ENCODE measurements at regions not wholly inside any gene's neighbourhood (a gene's known extent, or its start where the extent isn't known, plus 50 kb on each side); places are given as distances from the start of the nearest gene placed in this dataset.

- DNase-seq = no peak
Measured at GRCh38 chr6:120615238-120615637, 719.0 kb downstream of the TBC1D32 start.

- DNase-seq = no peak
Measured at GRCh38 chr6:120614723-120615122, 719.6 kb downstream of the TBC1D32 start.

- DNase-seq = no peak
Measured at GRCh38 chr6:120608826-120609225, 725.5 kb downstream of the TBC1D32 start.

GRCh38 chr6:120606743-120607142 is 727.5 kb downstream of the TBC1D32 start:
- no peak for DNase-seq

GRCh38 chr6:120604510-120604909 is 729.8 kb downstream of the TBC1D32 start:
- no peak for DNase-seq

- no peak for DNase-seq
Measured at GRCh38 chr6:120590611-120591010, 743.7 kb downstream of the TBC1D32 start.

- no peak for DNase-seq
Measured at GRCh38 chr6:120588424-120588823, 745.9 kb downstream of the TBC1D32 start.

GRCh38 chr6:120587381-120587780 is 746.9 kb downstream of the TBC1D32 start:
- DNase-seq = no peak

GRCh38 chr6:120584111-120584760 is 750.0 kb downstream of the TBC1D32 start:
- no peak for DNase-seq

GRCh38 chr6:120576061-120576460 is 758.2 kb downstream of the TBC1D32 start:
- no peak for DNase-seq

GRCh38 chr6:120569714-120570113 is 764.6 kb downstream of the TBC1D32 start:
- DNase-seq = no peak

GRCh38 chr6:120564779-120565178 is 769.5 kb downstream of the TBC1D32 start:
- no peak for DNase-seq

- DNase-seq = no peak
Measured at GRCh38 chr6:120558294-120558693, 776.0 kb downstream of the TBC1D32 start.

- DNase-seq = no peak
Measured at GRCh38 chr6:120557554-120557953, 776.7 kb downstream of the TBC1D32 start.

GRCh38 chr6:120556491-120556890 is 777.8 kb downstream of the TBC1D32 start:
- no peak for DNase-seq

- no peak for DNase-seq
Measured at GRCh38 chr6:120553353-120553752, 780.9 kb downstream of the TBC1D32 start.

GRCh38 chr6:120545353-120545752 is 788.9 kb downstream of the TBC1D32 start:
- no peak for DNase-seq

GRCh38 chr6:120534954-120535353 is 799.3 kb downstream of the TBC1D32 start:
- no peak for DNase-seq

- DNase-seq = no peak
Measured at GRCh38 chr6:120526576-120526975, 807.7 kb downstream of the TBC1D32 start.

- DNase-seq = no peak
Measured at GRCh38 chr6:120514544-120514943, 819.7 kb downstream of the TBC1D32 start.

GRCh38 chr6:120511712-120512111 is 822.6 kb downstream of the TBC1D32 start:
- no peak for DNase-seq

GRCh38 chr6:120498711-120499110 is 835.6 kb downstream of the TBC1D32 start:
- no peak for DNase-seq

- DNase-seq = no peak
Measured at GRCh38 chr6:120496661-120497060, 837.6 kb downstream of the TBC1D32 start.

GRCh38 chr6:120493505-120493904 is 840.8 kb downstream of the TBC1D32 start:
- no peak for DNase-seq

GRCh38 chr6:120489941-120490340 is 844.3 kb downstream of the TBC1D32 start:
- no peak for DNase-seq
